GM19025 (cell line): ENCODE measurements at regions not wholly inside any gene's neighbourhood (a gene's known extent, or its start where the extent isn't known, plus 50 kb on each side); places are given as distances from the start of the nearest gene placed in this dataset.

Experiments used
- ATAC-seq: cut with Tn5 transposase; IDR thresholded peaks from one replicate; pipeline ENCODE4 v1.9.1; 2021; ENCODE audit warnings: mild to moderate bottlenecking, low read depth, moderate library complexity; ENCODE audit not compliant: unreplicated experiment

DNA sequence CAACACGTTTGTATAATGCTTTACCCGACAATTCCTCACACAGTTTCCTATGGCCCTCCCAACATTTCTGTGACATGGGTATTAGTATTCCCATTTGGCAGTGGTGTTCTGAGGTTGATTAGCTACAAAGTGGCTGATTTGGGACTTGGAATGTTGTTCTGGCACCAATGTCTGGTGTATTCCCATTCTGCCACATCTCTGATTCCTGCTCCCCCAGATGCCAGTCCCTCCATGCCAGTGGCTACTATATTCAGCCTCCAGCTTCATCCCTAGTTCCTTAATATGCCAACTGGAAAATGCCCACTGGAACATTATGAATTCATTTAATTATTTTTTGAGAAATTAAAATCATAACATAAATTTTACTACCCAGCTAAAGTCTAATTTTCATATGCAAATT, 60.6 kb upstream of the NBEA start:
- no peak for ATAC-seq

DNA sequence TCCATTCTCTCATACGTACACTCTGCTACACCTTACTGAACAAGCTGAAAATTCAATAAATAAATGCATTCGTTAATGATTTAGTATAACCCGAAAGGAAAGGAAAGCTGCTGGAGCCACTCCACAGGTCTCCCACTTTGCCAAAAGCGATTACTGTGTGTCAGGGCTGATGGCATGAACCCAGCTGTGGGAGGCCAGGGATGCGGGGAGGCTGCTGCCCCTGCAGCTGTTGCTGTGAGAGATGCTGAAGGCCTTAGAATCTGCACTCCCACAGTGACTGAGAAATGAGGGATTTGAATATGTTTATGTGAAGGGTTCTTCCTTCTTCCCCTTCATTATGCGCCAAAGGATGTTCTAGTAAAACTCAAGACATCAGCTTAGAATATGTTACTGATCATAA, 58.7 kb upstream of the NBEA start:
- no peak for ATAC-seq

DNA sequence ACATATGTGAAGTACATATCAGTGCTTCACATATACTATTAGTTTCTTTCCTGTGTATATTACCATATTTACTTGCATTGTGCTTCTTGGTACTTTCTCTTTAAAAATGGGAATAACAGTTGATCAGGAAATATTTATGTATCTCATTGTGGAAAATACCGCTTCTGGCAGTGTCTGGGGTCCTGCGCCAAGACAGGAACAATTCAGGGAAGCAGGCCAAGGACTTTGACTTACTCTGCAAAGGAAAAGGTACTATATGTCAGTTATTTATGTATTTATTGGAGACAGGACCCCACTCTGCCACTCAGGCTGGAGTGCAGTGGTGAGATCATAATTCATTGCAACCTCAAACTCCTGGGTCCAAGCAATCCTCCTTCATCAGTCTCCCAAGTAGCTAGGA, 57.7 kb upstream of the NBEA start:
- ATAC-seq = no peak

DNA sequence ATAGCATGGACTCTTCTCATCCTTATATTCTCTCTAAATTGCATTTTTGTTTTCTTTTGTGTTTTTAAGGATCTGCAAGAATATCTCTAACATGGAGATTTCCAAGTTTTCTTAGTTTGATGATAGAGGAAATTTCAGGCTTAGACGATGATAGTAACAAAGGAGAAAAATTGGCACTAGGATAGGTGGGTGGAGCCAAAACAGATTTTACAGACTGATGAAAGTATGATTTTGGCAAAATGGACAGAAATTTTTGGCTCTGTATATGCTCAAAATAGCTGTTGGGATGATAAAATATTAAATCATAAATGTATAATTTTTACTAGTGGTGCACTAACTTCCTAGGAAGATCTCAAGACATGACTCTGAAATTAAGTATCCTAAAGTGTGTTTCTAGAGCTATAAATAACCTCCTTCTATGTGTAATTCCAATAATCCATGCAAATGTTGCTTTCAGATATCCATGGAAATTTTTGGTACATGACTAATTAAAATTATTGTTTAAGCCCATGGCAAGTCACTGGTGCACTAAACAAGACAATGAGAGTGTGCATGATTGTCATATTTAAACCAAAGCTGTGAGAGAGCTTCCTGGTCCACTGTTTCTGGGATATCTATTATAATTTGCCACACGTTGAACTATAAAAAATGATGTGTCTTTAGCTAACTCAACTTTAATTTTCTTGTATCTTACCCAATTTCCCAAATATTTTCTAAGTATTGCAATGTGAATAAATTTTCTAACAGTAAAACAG, 55.8 kb upstream of the NBEA start:
- ATAC-seq = no peak

DNA sequence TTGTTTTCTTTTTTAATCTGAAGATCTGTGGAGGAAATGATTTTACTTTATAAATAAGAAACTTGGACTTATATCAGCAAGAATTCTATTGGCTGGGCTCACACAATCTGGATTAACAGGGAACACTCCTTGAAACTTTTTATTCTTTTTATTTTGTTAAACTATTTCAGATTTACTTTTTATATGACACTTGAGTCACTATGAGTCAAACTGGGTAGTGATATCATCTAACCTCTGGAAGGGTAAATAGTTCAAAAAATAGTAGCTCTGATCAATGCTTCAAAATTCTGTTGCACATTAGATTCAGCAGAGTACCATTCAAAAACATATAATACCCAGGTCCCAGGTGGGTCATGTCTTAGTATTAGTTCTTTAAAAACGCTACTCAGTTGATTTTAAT, 55.1 kb upstream of the NBEA start:
- no peak for ATAC-seq
